TTC549 (cell line): ENCODE measurements at regions not wholly inside any gene's neighbourhood (a gene's known extent, or its start where the extent isn't known, plus 50 kb on each side); places are given as distances from the start of the nearest gene placed in this dataset.
"Not testable (repeated sequence)": the region's sequence is repeated elsewhere in the genome, so short reads cannot be mapped to it uniquely, and the experiment has no call there.

Experiments used
- FAIRE-seq: peaks from 2 replicates; lab custom pipeline; 2012; peaks lifted over from hg19 to GRCh38; lab: Jason Lieb, UNC

DNA sequence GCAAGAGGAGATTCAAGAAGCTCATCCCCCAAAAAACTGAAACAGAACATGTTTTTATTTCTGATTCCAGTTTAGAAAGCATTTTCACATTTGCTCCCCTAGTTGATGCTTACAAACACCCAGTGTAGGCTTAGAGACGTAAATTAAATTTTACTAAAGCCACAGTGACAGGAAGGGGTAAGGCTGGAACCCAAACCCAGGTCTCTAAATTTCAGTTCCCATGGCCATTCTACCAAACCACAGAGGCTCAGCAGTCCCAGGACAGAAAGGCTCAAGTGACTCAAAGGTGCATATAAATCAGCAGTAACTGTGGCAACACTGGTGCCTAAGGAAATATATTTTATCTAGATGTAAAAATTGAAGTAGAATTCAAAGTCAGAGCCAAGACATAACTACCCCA, 128.7 kb downstream of the CEP120 start:
- no peak for FAIRE-seq

DNA sequence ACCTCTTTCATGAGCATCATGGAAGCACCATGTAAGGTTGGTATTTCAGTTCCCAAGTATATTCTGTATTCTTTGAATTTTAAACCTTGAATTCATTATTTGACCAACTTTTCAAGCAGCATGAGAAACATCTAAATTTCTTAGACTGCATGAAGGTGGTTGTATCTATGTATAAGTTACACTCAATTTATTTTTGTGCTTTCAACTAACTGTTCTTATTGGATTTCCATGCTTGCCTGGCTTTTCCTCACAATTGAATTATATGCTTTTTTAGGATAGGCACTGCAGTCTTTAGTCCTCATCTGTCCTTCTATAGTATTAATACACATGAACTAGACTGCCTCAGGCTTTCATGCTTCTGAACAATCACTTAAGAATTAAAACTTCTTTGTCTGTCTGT, 134.0 kb downstream of the CEP120 start:
- no peak for FAIRE-seq

DNA sequence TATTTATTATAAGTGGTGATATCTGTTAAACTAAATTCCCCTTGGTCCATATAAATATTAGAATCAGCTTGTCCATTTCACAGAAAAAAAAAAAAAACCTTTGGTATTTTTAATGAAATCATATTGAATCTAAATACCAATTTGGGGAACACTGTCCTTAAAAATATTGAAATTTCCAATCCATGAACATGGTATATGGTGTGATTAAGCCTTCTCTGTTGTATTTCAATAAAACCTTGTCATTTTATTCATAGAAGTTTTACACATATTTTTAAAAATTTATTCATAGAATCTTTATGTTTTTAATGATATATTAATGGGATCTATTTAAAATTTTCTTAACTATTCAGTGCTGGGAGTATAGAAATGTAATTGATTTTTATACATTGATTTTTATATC, 135.3 kb downstream of the CEP120 start:
- FAIRE-seq: peak; percentile 43

DNA sequence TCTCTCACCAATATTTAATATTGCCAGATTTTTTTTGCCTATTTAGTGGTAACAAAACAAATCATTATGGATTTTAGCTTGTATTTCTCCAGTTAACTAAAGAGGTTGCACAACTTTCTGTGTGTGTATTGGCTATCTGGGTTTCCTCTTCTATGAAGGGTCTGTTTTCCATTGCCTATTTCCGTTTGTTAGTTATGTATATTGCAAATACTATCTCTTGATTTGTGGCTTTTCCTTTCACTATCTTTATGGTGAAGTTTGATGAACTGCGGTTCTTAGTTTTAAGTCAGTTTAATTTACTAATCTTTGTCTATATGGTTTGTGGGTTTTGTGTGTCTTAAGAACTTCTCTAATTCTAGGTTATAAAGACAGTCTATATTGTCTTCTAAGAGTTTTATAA, 136.3 kb downstream of the CEP120 start:
- no peak for FAIRE-seq

DNA sequence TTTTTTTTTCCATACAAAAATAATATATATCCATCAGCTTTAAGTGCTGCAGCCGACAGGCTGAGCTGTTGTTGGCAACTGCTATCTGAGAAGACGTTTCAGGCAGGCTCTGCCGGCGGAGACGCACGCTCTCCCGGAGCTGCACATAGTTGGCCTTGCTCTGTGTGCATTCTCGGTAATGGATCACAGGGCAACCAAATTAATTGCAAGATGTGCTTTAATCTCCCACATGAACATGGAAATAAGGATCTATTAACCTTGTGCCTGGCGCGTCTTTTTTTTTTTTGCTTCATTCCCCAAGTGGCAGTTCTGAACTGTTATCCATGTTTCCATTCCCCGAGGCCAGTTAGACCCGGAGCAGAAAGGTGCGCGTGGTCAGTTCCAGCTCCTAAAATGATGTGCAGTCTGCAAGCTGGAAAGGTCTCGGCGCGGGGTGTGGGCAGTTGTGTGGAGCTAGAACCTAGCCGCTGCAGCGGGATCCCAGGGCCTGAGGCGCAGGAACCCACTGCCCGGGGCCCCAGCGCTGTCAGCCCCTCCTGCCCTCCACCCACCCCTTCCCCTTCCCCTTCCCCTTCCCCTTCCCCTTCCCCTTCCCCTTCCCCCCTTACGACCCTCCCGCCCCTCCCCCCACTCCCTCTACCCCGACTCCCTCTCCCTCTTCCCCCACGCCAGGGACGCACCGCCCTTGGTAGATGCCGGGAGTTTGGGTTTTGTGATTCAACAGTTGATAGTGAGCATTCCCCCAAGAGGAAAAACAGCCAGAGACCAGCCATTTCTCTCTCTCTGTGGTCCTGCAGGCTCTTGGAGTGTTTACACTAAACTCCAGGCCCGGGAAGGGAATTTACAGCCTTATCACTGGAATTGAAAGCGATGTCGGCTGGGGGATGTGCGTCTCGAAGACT, 137.8 kb downstream of the CEP120 start:
- no peak for FAIRE-seq

DNA sequence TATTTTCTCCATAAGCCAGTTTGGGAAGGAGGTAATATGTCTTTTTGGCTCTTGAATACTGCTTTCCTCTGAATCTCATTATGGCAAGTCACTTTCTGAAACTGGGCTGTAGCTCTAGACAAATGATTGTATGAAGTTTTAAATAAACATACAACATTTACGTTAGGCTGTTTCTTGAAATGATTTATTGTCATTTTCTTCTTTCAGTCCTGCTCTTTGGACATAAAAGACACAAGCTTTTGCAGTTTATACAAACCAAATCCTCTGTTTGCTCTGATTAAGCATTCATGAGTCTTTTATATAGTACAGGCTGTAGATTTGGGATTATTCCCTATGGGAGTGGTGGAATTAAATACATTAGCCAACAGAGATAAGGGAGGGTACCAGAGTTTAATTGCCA, 139.7 kb downstream of the CEP120 start:
- FAIRE-seq: no peak

DNA sequence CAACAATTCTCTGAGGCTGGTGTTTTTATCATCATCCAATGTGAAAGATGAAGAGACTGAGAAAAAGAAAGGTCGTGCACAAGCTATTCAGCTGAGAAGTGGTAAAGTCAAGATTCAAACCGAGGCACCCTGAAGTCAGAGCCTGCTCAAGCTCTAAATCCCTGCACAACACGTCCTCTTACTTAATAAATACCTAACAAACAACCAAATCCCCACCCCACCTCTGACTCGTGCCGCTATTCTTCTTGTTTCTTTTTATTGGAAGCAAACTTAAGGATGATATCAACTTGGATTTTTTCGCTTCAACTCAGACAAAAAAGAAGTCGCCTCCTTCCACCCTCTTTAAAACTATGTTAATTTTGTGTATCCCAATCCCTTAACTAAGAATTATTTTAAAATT, 140.2 kb downstream of the CEP120 start:
- no peak for FAIRE-seq

DNA sequence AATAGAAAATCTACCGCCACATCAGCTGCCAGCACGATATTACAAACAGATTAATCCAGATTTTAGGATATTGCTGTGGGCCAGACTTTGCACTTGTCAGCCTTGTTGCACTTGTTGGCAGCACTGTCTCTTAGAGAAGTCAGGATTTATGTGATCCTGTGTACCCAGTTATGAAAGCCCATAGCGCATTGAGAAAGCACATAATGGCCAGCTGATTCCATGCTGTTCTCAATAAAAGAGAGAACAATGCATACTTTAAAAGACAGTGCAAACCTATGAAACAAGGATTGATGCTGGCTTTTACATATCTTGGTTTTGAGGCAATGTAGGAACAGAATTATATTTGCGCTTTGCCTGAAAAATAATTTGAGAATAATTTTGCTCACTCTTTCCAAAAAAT, 140.8 kb downstream of the CEP120 start:
- no peak for FAIRE-seq

DNA sequence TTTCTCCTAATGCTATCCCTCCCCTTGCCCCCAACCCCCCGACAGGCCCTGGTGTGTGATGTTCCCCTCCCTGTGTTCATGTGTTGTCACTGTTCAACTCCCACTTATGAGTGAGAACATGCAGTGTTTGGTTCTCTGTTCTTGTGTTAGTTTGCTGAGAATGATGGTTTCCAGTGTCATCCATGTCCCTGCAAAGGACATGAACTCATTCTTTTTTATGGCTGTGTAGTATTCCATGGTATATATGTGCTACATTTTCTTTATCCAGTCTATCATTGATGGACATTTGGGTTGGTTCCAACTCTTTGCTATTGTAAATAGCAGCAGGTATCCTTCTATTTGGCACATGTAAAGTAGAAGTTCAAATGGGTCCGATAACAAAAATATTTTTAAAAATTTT, 142.3 kb downstream of the CEP120 start:
- FAIRE-seq: not testable (repeated sequence)

DNA sequence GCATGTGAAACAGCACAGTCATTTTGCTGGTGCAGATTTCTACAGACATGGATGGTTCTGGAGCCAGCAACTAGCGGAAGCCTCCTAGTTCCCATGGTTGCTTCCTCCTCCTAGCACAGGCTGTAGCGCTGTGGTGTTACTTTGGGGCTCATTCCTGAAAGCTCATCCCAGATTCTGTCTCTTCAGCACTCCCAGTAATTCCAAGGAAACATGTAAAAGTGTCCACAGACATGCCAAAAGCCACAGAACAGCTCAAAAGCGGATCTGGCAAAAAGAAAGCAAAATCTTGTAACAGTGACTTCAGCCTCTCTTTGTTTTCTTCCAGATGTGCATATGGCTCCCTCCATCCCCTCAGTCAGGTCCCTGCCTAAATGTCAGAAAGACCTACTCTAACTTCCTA, 144.1 kb downstream of the CEP120 start:
- FAIRE-seq: no peak

DNA sequence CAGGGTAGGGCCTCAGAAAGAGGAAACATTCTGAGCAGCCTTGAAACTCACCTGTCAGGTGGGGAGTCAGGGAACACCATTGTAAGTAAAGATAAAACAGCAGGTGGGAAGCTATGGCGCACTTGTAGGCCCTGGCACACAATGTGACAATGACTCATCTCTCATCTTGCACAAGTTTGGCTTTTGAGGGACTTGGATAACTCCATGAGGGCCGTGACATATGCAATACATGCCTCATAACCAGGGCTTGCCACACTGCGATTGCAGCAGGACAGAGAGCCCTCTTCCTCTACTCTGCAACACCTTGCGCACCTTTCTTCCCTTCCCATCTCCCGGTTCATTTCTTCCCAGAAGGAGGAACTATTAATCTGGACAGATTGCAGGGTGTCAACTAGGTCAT, 144.9 kb downstream of the CEP120 start:
- FAIRE-seq: no peak

DNA sequence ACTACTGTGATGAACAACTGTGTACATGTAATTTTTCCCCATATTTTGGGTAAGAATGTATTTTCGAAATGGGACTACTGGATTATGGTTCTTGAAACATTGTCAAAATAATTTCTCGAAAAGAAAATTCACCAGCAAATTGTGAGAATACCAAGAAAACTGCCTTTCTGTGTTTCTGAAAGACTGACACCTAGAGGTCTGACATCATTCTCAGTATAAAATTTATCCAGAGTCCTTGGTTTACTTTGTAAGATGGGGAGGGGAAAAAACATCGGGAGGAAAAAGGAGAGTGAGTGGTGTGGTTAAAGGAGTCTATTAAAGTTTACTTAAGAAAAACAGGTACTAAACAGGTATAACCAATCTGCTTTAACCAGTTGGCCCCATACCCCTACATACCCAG, 149.2 kb downstream of the CEP120 start:
- peak; percentile 60 for FAIRE-seq

DNA sequence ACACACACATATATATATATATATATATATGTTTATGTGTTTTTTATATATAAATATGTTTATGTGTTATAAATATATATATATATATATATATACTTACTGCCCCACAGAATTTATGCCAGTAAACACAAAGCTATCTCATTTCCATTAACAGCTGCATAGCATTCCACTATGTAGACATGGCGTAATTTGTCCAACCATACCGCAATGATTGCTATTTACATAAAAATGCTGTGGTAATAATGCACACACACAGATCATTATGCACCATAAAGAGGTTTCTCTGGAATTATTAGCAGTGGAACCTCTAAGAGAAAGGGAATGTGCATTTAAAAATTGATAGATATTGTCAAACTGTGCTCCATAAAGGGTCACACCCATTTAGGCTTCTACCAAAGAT, 150.1 kb downstream of the CEP120 start:
- no peak for FAIRE-seq

DNA sequence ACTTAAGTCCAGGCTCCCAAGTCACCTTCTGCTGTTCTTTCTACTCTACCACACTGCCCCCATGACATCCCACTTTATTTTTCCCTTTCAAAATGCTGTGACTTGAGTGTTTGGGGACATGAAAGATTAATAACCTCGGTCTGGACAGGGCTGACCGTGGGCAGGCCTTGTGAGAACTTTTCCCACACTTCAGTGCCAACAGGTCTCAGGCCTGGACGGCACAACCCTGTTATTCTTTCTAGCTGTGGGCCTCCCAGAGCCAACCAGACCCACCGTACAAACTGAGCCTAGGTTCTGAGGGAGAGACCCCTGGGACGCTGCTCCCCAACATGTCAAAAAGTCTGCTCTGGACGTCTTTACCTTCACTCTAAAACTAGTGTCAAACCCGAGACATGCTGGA, 153.4 kb downstream of the CEP120 start:
- no peak for FAIRE-seq

DNA sequence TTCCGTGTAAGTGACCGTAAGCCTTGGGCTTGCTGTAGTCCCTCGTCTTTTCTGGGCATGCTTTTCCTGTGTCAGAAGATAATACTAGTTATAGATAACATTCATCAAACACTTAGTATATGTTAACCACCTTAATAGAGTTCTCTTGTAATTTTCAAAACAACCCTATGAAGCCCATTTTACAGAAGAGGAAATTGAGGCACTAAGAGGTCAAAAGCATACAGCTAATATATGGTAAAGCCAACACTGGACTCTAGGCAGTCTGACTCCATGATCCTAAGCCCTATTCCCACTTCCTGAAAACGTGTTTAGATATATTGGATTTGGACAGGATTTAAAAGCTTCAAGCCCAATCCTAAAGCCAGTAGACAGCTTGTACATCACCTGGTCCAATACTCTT, 153.8 kb downstream of the CEP120 start:
- FAIRE-seq: no peak

DNA sequence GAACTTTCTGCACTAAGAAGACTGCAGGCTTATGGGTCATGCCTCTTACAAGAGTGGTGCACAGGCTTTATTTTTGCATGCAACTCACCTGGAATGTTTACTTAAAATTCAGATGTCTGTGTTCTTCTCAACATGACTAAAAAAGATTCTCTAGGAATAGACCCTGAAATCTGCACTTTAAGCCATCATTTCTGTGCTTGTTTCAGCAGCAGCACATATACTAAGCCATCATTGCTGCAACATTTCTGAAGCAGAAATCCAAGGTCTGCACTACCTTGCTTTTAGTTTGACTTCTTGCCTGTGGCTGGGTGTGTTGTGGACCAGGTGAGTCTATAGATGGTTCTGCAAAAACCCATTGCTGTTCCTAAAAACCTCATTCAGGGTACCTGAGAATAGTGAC, 156.8 kb downstream of the CEP120 start:
- FAIRE-seq: no peak

DNA sequence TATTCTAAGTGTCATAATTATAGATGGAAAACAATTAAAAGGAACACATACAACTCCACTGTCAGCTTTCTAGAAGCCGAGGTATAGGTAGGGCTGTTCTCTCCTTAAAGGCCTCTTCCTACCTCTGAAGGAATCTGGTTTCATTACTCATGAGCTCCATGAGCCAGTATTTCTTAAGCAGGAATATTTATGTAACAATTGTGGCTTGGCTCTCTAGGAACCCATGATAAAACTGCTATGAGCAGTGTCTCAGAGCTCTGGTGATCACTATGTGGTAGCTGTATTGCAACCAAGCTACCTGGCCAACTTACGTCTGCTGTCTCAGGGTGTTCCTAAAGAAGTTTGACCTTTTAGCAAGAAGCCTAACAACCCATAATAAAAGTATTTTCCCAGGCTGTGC, 157.7 kb downstream of the CEP120 start:
- FAIRE-seq: no peak

DNA sequence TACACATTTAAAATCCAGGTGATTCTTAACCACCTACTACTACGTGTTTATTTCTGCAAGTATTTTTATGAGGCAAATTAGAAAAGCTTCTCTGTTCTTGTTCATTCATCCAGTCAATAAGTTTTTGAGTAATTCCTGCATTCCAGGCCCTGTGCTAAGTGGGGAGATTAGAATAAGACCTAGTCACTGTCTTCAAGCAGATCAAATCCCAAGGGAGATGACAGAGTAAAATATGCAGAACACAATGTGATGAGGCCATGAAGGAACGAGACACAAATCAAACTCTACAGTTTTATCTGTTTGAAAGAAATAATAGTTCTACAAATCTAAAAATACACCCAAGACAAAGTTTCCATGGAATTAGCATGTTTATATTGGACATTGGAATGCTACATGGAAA, 158.8 kb downstream of the CEP120 start:
- no peak for FAIRE-seq

DNA sequence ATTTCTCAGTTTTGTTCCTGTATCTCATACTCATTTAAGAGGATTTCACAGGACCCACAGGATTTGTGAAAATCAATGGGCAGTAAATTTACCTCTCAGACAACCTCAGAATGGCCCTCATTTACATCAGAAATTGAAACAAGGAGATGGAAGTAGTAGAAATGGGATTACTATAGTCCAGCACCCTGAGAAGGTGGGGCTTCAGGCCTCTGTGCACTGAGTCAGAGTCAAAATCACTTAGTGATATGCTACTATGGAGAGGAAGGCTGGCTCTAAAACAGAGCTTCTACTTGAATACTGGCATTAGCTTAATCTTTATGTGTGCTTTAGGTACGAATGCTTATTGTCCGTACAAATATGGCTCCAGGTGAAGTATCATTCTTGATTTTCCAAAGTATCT, 159.3 kb downstream of the CEP120 start:
- no peak for FAIRE-seq

DNA sequence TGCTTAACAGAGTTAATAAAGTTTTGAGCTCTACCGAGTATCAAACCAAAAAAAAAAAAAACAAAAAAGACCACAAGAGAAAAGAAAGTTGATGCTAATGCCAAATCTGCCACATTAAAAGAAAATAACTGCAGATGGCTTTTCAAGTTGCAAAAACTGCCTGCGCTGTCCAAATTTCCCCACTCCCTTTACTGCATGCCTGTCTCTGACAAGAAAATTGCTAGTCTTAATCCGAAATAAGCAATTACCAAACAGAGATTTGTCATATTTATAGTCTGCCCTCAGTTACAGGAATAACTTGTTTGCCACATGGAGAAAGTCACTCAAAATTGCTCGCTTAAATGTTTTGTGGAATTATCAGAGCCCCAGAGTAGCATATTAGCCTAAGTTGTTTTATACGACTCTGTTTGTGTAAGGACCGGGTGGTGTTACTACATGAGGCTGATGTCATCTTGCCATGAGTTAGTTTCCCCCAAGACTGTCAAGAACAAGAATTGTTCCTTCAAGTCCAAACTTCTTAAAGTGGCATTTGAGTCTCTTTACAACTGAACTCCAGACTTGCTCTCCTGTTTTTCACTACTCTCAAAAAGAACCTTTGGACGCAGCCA, 160.9 kb downstream of the CEP120 start:
- no peak for FAIRE-seq

DNA sequence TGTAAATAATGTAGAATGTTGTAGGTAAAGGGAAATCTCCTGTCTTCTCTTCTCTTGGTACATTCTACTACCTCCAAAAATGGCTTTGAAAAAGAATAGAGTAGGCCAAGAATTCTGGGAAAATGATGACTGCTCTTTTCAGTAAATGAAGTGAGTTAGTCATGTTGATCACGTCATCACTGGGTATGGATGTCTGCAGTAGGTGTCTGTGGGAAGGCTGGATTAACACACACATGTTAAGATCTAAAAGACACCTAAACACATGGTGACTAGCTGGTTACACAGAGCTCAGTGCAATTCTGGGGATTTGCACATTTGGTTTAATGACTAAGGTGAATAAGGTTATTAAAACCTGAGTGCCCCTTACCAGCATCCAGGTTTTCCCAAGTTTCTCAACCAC, 161.5 kb downstream of the CEP120 start:
- FAIRE-seq: no peak

DNA sequence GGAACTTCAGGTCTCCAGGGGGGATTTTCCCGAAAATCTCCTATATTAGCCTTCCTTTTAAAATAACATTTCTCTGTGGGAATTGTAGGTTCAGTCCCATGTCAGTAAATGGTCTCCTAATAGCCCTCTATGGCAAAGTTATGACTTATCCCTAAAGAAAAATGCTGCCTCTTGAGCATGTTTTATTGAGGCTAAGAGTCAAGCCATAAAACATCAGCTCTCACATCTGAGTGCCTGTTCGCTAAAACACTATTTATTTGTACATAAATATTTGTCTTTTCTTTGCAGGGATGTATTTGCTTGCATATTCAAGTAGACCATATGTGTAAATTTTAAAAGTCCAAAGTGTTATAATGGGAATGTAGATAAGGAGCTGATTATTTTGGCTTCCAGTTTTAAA, 160.4 kb downstream of the PRDM6 start:
- no peak for FAIRE-seq

DNA sequence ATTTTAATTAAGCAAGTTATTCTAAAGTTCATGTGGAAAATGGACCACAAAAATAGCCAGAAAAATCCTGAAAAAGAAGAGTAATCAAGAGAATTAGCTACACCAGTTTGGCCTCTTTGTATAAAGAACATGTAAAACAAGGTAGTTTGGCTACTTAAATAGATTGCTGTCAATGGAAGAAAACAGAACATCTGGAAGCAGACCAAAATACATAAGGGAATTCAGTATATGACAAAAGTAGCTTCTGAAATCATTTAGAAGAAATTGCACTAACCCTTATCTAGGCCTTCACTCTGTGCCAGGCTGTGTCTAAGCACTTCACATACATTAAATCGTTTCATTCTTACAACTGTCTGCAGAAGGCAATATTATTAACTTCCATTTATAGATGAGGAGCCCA, 156.6 kb downstream of the PRDM6 start:
- no peak for FAIRE-seq

DNA sequence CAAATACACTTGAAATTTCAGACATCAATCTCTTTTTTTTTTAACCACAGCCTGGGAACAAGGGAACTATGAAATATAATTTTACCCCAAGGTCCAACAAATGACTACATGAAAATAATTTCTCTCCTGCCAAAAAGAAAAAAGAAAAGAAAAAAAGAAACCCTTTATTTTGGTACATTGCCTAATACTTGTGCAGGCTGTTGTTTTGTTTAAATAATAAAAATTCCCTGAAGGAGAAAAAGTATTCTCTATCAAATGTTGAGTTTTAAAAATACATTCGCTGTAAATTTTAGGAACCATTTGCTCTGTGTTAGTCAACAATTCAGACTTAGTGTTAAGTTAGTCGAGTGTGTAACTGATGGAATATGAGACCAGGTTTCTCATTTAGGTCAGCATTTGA, 155.4 kb downstream of the PRDM6 start:
- FAIRE-seq: no peak
